SU-DHL-6 (cell line): ENCODE measurements at regions not wholly inside any gene's neighbourhood (a gene's known extent, or its start where the extent isn't known, plus 50 kb on each side); places are given as distances from the start of the nearest gene placed in this dataset.

Source experiments
- EZH2phosphoT487 ChIP-seq: fragments of 200-600 bp; sonication (generic), shearing (Covaris generic); conservative IDR thresholded peaks from 2 replicates; pipeline ENCODE4 v1.6.1; 2018; ENCODE audit warnings: mild to moderate bottlenecking, antibody characterized with exemption, low read length, moderate library complexity, mixed read lengths
- TF ChIP-seq, protein P1 (sequence below): fragments of 200-600 bp; sonication (generic); IDR thresholded peaks from one replicate; pipeline ENCODE4 v1.5.1; 2017; ENCODE audit warnings: antibody characterized with exemption, mild to moderate bottlenecking, low read length, moderate library complexity; ENCODE audit not compliant: insufficient read depth, poor library complexity, severe bottlenecking

GRCh38 chr2:194962254-194962653 lies 694.8 kb upstream of the SLC39A10 start:
- TF ChIP-seq, protein P1, sequence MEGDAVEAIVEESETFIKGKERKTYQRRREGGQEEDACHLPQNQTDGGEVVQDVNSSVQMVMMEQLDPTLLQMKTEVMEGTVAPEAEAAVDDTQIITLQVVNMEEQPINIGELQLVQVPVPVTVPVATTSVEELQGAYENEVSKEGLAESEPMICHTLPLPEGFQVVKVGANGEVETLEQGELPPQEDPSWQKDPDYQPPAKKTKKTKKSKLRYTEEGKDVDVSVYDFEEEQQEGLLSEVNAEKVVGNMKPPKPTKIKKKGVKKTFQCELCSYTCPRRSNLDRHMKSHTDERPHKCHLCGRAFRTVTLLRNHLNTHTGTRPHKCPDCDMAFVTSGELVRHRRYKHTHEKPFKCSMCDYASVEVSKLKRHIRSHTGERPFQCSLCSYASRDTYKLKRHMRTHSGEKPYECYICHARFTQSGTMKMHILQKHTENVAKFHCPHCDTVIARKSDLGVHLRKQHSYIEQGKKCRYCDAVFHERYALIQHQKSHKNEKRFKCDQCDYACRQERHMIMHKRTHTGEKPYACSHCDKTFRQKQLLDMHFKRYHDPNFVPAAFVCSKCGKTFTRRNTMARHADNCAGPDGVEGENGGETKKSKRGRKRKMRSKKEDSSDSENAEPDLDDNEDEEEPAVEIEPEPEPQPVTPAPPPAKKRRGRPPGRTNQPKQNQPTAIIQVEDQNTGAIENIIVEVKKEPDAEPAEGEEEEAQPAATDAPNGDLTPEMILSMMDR = no peak
- no peak for TF ChIP-seq EZH2phosphoT487
